ENCODE measurements at regions not wholly inside any gene's neighbourhood (a gene's known extent, or its start where the extent isn't known, plus 50 kb on each side); places are given as distances from the start of the nearest gene placed in this dataset.

GRCh38 chr11:81331611-81332235 is 1401.9 kb downstream of the FAM181B start:
- Histone ChIP-seq H3K4me3 (ENCODE audit: low read depth, low read length) (no peak overlapping the region), H3K27me3 (ENCODE audit: control insufficient read depth, insufficient read depth, low read length) (no peaks in the 10 kb centered on the region), H3K27ac (ENCODE audit: low read depth, low read length) (no peak overlapping the region), H3K9me3 (ENCODE audit: control insufficient read depth, insufficient read depth, low read length) (no peaks in the 10 kb centered on the region; the same call in 1 of the 2 replicates)
- CTCF ChIA-PET: no interaction called here
- POLR2A ChIA-PET: no interaction called here
- TF ChIP-seq, protein P1, sequence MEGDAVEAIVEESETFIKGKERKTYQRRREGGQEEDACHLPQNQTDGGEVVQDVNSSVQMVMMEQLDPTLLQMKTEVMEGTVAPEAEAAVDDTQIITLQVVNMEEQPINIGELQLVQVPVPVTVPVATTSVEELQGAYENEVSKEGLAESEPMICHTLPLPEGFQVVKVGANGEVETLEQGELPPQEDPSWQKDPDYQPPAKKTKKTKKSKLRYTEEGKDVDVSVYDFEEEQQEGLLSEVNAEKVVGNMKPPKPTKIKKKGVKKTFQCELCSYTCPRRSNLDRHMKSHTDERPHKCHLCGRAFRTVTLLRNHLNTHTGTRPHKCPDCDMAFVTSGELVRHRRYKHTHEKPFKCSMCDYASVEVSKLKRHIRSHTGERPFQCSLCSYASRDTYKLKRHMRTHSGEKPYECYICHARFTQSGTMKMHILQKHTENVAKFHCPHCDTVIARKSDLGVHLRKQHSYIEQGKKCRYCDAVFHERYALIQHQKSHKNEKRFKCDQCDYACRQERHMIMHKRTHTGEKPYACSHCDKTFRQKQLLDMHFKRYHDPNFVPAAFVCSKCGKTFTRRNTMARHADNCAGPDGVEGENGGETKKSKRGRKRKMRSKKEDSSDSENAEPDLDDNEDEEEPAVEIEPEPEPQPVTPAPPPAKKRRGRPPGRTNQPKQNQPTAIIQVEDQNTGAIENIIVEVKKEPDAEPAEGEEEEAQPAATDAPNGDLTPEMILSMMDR (IDR thresholded peaks at IDR 0.05; ENCODE audit: low read depth, low read length): no peak
- no peak for DNase-seq (ENCODE audit: low read depth, low spot score)

GRCh38 chr11:81331088-81331487 is 1402.6 kb downstream of the FAM181B start:
- ChIA-PET POLR2A (no interaction called here), CTCF (no interaction called here)
- Histone ChIP-seq H3K27me3 (ENCODE audit: control insufficient read depth, insufficient read depth, low read length) (no peaks in the 10 kb centered on the region), H3K9me3 (ENCODE audit: control insufficient read depth, insufficient read depth, low read length) (no peaks in the 10 kb centered on the region; the same call in 1 of the 2 replicates), H3K4me3 (ENCODE audit: low read depth, low read length) (no peak overlapping the region), H3K27ac (ENCODE audit: low read depth, low read length) (no peak overlapping the region)
- no peak for DNase-seq (ENCODE audit: low read depth, low spot score)
- TF ChIP-seq, protein P1 (IDR thresholded peaks at IDR 0.05; ENCODE audit: low read depth, low read length): no peak

DNA sequence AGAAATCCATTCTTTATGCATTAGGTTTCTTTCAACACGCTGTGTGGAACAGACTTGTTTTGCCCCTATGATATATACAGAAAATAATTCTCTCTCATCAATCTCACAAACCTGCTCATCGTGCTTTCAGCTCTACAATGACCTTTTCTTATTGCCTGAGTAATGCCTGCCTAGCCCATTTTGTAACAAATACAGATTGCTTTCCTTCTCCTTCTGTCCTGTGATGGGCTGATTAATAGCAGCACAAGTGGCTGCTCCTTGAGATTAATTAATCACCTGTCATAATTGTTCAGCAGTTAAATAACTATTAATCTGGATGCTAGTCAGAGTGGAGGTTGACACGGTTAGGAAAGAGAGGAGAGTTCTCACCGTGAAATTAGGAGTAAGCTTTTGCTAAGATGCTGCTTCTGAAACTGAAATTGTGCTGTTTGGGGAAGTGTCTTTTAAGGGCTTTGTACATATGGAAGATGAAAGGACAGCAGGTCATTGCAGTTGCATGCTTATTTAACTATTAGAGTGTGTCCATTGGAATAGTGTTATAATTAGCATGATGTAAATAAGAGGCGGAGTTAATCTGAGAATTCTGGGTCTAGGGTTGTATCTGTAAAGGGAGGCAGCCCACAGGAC is 1430.5 kb downstream of the FAM181B start:
- no peak for DNase-seq (ENCODE audit: low read depth, low spot score)
- ChIA-PET CTCF (no interaction called here), POLR2A (no interaction called here)
- Histone ChIP-seq H3K27me3 (ENCODE audit: control insufficient read depth, insufficient read depth, low read length) (no peaks in the 10 kb centered on the region), H3K27ac (ENCODE audit: low read depth, low read length) (no peak overlapping the region), H3K4me3 (ENCODE audit: low read depth, low read length) (no peak overlapping the region), H3K9me3 (ENCODE audit: control insufficient read depth, insufficient read depth, low read length) (no peaks in the 10 kb centered on the region)
- TF ChIP-seq, protein P1 (IDR thresholded peaks at IDR 0.05; ENCODE audit: low read depth, low read length): no peak

DNA sequence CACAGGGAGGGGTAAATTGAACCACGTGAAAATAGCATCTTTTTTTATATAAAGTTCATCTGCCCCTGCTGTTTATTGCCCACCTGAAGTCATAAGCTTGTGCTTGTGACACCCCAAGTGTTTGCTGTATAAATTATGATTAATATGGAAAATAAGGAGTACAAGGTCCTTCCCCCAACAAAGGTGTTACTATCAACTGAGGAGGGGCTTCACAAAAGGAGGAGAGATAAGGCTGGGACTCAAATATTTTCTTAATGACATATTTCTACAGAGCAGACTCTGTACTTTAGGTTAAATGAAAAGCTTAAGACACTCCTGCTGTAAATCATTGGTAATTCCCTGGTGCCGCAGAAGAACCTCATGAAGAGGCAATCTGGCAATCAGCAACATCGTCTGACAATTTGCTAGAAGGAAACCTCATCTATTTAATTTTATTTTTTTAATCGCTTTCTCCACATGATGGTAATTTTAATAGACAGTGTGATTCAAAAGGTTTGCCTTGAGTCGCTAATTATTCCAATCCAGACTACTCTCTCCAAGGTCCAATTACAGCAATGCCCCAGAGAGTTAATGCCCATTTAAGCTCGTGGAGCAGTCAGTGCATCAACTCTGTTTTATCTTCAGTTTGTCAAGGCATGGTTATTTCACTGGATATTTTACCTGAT is 1432.4 kb downstream of the FAM181B start:
- CTCF ChIA-PET: no interaction called here
- DNase-seq (ENCODE audit: low read depth, low spot score): no peak

More for the DNA sequence above, 1432.4 kb downstream of the FAM181B start:
- POLR2A ChIA-PET: no interaction called here
- H3K27me3 ChIP-seq (ENCODE audit: control insufficient read depth, insufficient read depth, low read length): no peaks in the 10 kb centered on the region
- H3K4me3 ChIP-seq (ENCODE audit: low read depth, low read length): no peak overlapping the region
- TF ChIP-seq, protein P1 (IDR thresholded peaks at IDR 0.05; ENCODE audit: low read depth, low read length): no peak
- H3K9me3 ChIP-seq (ENCODE audit: control insufficient read depth, insufficient read depth, low read length): no peaks in the 10 kb centered on the region
- no peak overlapping the region for H3K27ac ChIP-seq (ENCODE audit: low read depth, low read length)
